ENCODE measurements at regions not wholly inside any gene's neighbourhood (a gene's known extent, or its start where the extent isn't known, plus 50 kb on each side); places are given as distances from the start of the nearest gene placed in this dataset.

DNA sequence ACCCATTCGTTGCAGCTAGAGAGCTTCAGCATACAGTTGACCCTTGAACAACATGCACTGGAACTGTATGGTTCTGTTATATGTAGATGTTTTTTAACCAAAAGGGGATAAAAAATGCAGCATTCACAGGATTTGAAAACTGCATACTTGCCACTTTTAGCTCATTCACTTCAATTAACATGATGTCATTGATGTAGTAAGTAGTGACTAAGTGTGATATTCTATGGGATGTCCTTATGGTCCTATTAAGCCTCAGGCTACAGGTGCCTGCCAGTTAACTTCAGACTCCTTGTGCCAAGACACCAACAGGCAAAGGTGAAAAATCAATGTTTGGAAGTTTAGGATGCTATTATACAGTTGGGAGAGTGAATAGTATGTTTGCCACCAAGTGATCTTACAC lies 553.6 kb upstream of the NECTIN3 start:
- SMC1A ChIA-PET (ENCODE audit: uncharacterized antibody, unreplicated experiment) = no interaction called here
- no peaks in the 10 kb centered on the region for H3K27me3 ChIP-seq (replicated peaks in 1 of 2; ENCODE audit: control insufficient read depth in 2 of 2, insufficient read depth in 2 of 2, low read length in 1 of 2)
- FAIRE-seq = no peak
- no peaks in the 10 kb centered on the region for H3K9me3 ChIP-seq (replicated peaks; ENCODE audit: control insufficient read depth, insufficient read depth, low read length)
- in situ Hi-C loops (cut with MboI) (no loop called here), intact Hi-C loops (cut with micrococcal nuclease; ENCODE audit: unreplicated experiment) (no loop called here)
- H3K27ac ChIP-seq (ENCODE audit: control insufficient read depth, insufficient read depth) = no peak overlapping the region
- CTCF ChIA-PET = no interaction called here
- no peak overlapping the region for H3K4me3 ChIP-seq
- BruUV-seq (replicated peaks) = no TSS peak
- no peak overlapping the region for H3K9ac ChIP-seq (ENCODE audit: control insufficient read depth, insufficient read depth, low read length)
- no peak overlapping the region for H3K4me2 ChIP-seq (ENCODE audit: control insufficient read depth, insufficient read depth)
- H3K36me3 ChIP-seq (ENCODE audit: control insufficient read depth in 2 of 2, insufficient read depth in 2 of 2, low read length in 1 of 2) = no peaks in the 10 kb centered on the region
- 0% methylated on average over 1 of the region's 1 CpG for WGBS (ENCODE audit: insufficient coverage, insufficient replicate concordance, low lambda C conversion rate, missing lambda C conversion rate)
- RAD21 ChIA-PET (ENCODE audit: unreplicated experiment) = no interaction called here
- H2AFZ ChIP-seq (ENCODE audit: control insufficient read depth, low read depth, low read length) = no peak overlapping the region
- POLR2A ChIA-PET = no interaction called here
- no peak for DNase-seq (ENCODE audit: low read depth, low spot score)
- H3K79me2 ChIP-seq (ENCODE audit: control insufficient read depth, insufficient read depth, low read length) = no peaks in the 10 kb centered on the region
- no peaks in the 10 kb centered on the region for H3K4me1 ChIP-seq (ENCODE audit: control insufficient read depth, insufficient read depth, low read length)
- TF ChIP-seq SIN3A (IDR thresholded peaks at IDR 0.05; ENCODE audit: low read depth, low read length) (no peak), NKRF (conservative IDR thresholded peaks at IDR 0.05) (no peak), HDAC2 (IDR thresholded peaks at IDR 0.05) (no peak), MYB (IDR thresholded peaks at IDR 0.05; ENCODE audit: borderline replicate concordance, low read depth, low read length) (no peak), CREB1 (IDR thresholded peaks at IDR 0.05; ENCODE audit: low read depth) (no peak), SUPT20H (IDR thresholded peaks at IDR 0.05; ENCODE audit: borderline replicate concordance, control insufficient read depth, low read depth, low read length) (no peak)
- TF ChIP-seq, protein P1, sequence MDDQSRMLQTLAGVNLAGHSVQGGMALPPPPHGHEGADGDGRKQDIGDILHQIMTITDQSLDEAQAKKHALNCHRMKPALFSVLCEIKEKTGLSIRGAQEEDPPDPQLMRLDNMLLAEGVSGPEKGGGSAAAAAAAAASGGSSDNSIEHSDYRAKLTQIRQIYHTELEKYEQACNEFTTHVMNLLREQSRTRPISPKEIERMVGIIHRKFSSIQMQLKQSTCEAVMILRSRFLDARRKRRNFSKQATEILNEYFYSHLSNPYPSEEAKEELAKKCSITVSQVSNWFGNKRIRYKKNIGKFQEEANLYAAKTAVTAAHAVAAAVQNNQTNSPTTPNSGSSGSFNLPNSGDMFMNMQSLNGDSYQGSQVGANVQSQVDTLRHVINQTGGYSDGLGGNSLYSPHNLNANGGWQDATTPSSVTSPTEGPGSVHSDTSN (IDR thresholded peaks at IDR 0.05; ENCODE audit: insufficient replicate concordance, low read depth, low read length) = no peak
- TF ChIP-seq, protein P2, sequence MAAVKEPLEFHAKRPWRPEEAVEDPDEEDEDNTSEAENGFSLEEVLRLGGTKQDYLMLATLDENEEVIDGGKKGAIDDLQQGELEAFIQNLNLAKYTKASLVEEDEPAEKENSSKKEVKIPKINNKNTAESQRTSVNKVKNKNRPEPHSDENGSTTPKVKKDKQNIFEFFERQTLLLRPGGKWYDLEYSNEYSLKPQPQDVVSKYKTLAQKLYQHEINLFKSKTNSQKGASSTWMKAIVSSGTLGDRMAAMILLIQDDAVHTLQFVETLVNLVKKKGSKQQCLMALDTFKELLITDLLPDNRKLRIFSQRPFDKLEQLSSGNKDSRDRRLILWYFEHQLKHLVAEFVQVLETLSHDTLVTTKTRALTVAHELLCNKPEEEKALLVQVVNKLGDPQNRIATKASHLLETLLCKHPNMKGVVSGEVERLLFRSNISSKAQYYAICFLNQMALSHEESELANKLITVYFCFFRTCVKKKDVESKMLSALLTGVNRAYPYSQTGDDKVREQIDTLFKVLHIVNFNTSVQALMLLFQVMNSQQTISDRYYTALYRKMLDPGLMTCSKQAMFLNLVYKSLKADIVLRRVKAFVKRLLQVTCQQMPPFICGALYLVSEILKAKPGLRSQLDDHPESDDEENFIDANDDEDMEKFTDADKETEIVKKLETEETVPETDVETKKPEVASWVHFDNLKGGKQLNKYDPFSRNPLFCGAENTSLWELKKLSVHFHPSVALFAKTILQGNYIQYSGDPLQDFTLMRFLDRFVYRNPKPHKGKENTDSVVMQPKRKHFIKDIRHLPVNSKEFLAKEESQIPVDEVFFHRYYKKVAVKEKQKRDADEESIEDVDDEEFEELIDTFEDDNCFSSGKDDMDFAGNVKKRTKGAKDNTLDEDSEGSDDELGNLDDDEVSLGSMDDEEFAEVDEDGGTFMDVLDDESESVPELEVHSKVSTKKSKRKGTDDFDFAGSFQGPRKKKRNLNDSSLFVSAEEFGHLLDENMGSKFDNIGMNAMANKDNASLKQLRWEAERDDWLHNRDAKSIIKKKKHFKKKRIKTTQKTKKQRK (IDR thresholded peaks at IDR 0.05; ENCODE audit: low read depth, low read length) = no peak
- H4K20me1 ChIP-seq (ENCODE audit: control insufficient read depth, insufficient read depth) = no peaks in the 10 kb centered on the region
- no peak for ATAC-seq

All from GM12878 (cell line).